OCI-LY1 (cell line): ENCODE measurements at regions not wholly inside any gene's neighbourhood (a gene's known extent, or its start where the extent isn't known, plus 50 kb on each side); places are given as distances from the start of the nearest gene placed in this dataset.

ENCODE experiments used
- H2AFZ ChIP-seq: fragments of 200-600 bp; sonication (generic), shearing (Covaris generic); 2 replicates; pipeline ENCODE4 v1.6.0; 2014; ENCODE audit warnings: antibody characterized with exemption, mild to moderate bottlenecking, low read length
- H3F3A ChIP-seq: fragments of 200-600 bp; sonication (generic), shearing (Covaris generic); 2 replicates; pipeline ENCODE4 v1.6.0; 2014; ENCODE audit warnings: mild to moderate bottlenecking, antibody characterized with exemption, low read length, moderate library complexity; ENCODE audit not compliant: insufficient read depth
- H3K27ac ChIP-seq: fragments of 200-600 bp; sonication (generic); 2 replicates; pipeline ENCODE4 v1.5.1; 2014; ENCODE audit warnings: low read length, mixed run types, mild to moderate bottlenecking, low read depth; ENCODE audit not compliant: poor library complexity, severe bottlenecking
- H3K27me3 ChIP-seq: fragments of 200-600 bp; sonication (generic); 2 replicates; pipeline ENCODE4 v1.6.0; 2014; ENCODE audit warnings: antibody characterized with exemption, mild to moderate bottlenecking, low read length, moderate library complexity; ENCODE audit not compliant: insufficient read depth
- H3K36me3 ChIP-seq: fragments of 200-600 bp; sonication (generic); 2 replicates; pipeline ENCODE4 v1.6.1; 2014; ENCODE audit warnings: mild to moderate bottlenecking, antibody characterized with exemption, low read length, moderate library complexity, mixed read lengths; ENCODE audit not compliant: insufficient read depth
- H3K4me1 ChIP-seq: fragments of 200-600 bp; sonication (generic); 2 replicates; pipeline ENCODE4 v1.5.1; 2014; ENCODE audit warnings: mild to moderate bottlenecking, low read length, moderate library complexity; ENCODE audit not compliant: insufficient read depth, severe bottlenecking
- H3K4me2 ChIP-seq: fragments of 200-600 bp; sonication (generic), shearing (Covaris generic); 2 replicates; pipeline ENCODE4 v1.6.1; 2014; ENCODE audit warnings: low read length
- H3K4me3 ChIP-seq: fragments of 200-600 bp; sonication (generic); 2 replicates; pipeline ENCODE4 v1.5.1; 2014; ENCODE audit warnings: low read length, low read depth, mild to moderate bottlenecking, mixed read lengths; ENCODE audit not compliant: poor library complexity, severe bottlenecking
- H3K79me2 ChIP-seq: fragments of 200-600 bp; shearing (Covaris generic); 2 replicates; pipeline ENCODE4 v1.6.1; 2016; ENCODE audit warnings: mixed run types, low read length, mixed read lengths; ENCODE audit not compliant: insufficient read depth
- H3K9ac ChIP-seq: fragments of 200-600 bp; sonication (generic), shearing (Covaris generic); 2 replicates; pipeline ENCODE4 v1.6.1; 2014; ENCODE audit warnings: mild to moderate bottlenecking, low read length, mixed read lengths
- H3K9me2 ChIP-seq: fragments of 200-600 bp; sonication (generic), shearing (Covaris generic); 2 replicates; pipeline ENCODE4 v1.6.1; 2014; ENCODE audit warnings: low read depth, mild to moderate bottlenecking, low read length, mixed read lengths
- H3K9me3 ChIP-seq: fragments of 200-600 bp; shearing (Covaris generic); 2 replicates; pipeline ENCODE4 v1.6.1; 2014; ENCODE audit warnings: low read length, mixed read lengths
- H4K20me1 ChIP-seq: fragments of 200-600 bp; sonication (generic), shearing (Covaris generic); 2 replicates; pipeline ENCODE4 v1.6.0; 2016; ENCODE audit warnings: mild to moderate bottlenecking, low read length; ENCODE audit not compliant: insufficient read depth
- EZH2 ChIP-seq: fragments of 200-600 bp; sonication (generic), shearing (Covaris generic); IDR thresholded peaks from 2 replicates; pipeline ENCODE4 v1.8.0; 2017; ENCODE audit warnings: borderline replicate concordance, mixed run types, mild to moderate bottlenecking, antibody characterized with exemption, low read length, moderate library complexity, mixed read lengths
- TF ChIP-seq, protein P1 (sequence below): fragments of 200-600 bp; sonication (generic), shearing (Covaris generic); IDR thresholded peaks from 2 replicates; pipeline ENCODE4 v1.5.1; 2017; ENCODE audit warnings: mild to moderate bottlenecking, antibody characterized with exemption, low read length, moderate library complexity, mixed read lengths

DNA sequence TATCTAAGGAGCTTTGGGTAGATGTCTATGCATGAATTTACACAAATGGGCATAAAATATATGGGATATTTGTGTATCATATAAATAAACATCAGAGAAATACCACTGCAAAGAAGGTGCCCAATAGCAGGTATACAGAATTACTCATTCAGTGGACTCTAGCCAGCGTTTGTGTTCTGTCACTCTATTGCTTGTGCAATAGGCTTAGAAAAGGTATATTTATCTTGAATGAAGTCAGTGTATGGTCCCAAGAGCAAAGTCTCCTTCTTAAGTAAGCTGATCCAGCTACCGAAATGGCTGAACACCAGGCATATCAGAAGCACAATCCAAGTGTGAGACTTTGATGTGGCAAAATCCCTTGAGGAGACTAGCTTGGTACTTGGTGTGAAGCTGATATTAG, 1058.4 kb downstream of the SORCS1 start:
- H4K20me1 ChIP-seq: no peaks in the 10 kb centered on the region

DNA sequence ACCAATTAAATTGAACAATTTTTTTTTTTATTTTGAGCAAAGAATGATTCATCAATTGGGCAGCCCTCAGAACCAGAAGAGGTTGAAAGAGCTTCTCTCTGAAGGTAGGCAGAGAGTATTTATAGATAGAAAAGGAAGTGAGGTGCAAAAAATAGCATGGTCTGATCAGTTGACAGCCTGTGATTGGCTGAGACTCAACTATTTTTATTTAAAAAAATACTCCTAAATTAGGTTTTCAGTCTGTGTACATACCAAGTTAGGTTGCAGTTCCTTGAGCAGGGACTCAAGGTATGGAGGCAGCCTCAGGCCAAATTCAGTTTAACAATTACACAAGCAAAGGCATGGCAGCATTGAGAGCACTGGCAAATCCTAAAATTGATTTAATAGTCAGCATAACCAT, 1074.7 kb downstream of the SORCS1 start:
- no peak for TF ChIP-seq EZH2
- TF ChIP-seq, protein P1, sequence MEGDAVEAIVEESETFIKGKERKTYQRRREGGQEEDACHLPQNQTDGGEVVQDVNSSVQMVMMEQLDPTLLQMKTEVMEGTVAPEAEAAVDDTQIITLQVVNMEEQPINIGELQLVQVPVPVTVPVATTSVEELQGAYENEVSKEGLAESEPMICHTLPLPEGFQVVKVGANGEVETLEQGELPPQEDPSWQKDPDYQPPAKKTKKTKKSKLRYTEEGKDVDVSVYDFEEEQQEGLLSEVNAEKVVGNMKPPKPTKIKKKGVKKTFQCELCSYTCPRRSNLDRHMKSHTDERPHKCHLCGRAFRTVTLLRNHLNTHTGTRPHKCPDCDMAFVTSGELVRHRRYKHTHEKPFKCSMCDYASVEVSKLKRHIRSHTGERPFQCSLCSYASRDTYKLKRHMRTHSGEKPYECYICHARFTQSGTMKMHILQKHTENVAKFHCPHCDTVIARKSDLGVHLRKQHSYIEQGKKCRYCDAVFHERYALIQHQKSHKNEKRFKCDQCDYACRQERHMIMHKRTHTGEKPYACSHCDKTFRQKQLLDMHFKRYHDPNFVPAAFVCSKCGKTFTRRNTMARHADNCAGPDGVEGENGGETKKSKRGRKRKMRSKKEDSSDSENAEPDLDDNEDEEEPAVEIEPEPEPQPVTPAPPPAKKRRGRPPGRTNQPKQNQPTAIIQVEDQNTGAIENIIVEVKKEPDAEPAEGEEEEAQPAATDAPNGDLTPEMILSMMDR: no peak
- H3K4me1 ChIP-seq: no peaks in the 10 kb centered on the region
- H3K9me3 ChIP-seq: no peaks in the 10 kb centered on the region
- H3K4me3 ChIP-seq: no peak overlapping the region
- no peaks in the 10 kb centered on the region for H3K79me2 ChIP-seq
- H2AFZ ChIP-seq: no peak overlapping the region
- no peaks in the 10 kb centered on the region for H3K27me3 ChIP-seq
- H3F3A ChIP-seq: no peaks in the 10 kb centered on the region
- no peak overlapping the region for H3K4me2 ChIP-seq
- H3K36me3 ChIP-seq: no peaks in the 10 kb centered on the region
- H3K9ac ChIP-seq: no peak overlapping the region
- no peak overlapping the region for H3K27ac ChIP-seq
- no peaks in the 10 kb centered on the region for H4K20me1 ChIP-seq
- H3K9me2 ChIP-seq: no peaks in the 10 kb centered on the region

More for the DNA sequence above, 1058.4 kb downstream of the SORCS1 start:
- Histone ChIP-seq H3K9me2 (no peaks in the 10 kb centered on the region), H3K4me1 (no peaks in the 10 kb centered on the region), H3K4me3 (no peak overlapping the region), H3K79me2 (no peaks in the 10 kb centered on the region), H3F3A (no peaks in the 10 kb centered on the region), H3K9ac (no peak overlapping the region), H3K9me3 (no peaks in the 10 kb centered on the region), H3K4me2 (no peak overlapping the region), H3K27me3 (no peaks in the 10 kb centered on the region), H3K27ac (no peak overlapping the region), H3K36me3 (no peaks in the 10 kb centered on the region), H2AFZ (no peak overlapping the region)
- TF ChIP-seq, protein P1: no peak
- no peak for TF ChIP-seq EZH2

DNA sequence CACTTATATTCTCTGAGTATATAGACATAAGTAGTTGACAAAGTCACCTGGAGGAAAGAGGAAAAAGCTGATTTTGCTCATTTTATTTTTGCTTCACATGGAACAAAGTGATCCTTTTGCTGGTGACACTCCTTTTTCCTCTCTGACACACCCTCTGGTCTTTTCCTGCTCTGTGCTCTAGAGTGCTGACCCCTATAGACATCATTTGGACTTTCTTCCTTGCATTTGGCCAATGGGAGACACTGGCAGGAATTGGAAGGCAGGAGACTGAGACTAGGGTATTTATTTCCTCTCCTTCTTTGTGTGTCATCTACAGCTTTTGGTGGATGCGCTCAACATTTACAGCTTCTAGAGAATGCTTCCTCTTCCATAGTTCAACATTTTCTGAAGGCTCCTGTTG, 1078.1 kb downstream of the SORCS1 start:
- Histone ChIP-seq H3K9ac (no peak overlapping the region), H3K27me3 (no peaks in the 10 kb centered on the region), H3K4me1 (no peaks in the 10 kb centered on the region), H3K27ac (no peak overlapping the region), H3F3A (no peaks in the 10 kb centered on the region), H3K9me2 (no peaks in the 10 kb centered on the region), H3K79me2 (no peaks in the 10 kb centered on the region), H3K36me3 (no peaks in the 10 kb centered on the region), H4K20me1 (no peaks in the 10 kb centered on the region), H2AFZ (no peak overlapping the region), H3K4me3 (no peak overlapping the region), H3K9me3 (no peaks in the 10 kb centered on the region), H3K4me2 (no peak overlapping the region)
- TF ChIP-seq EZH2: no peak
- TF ChIP-seq, protein P1: no peak
